Spleen (tissue), 7 donors: ENCODE measurements at regions not wholly inside any gene's neighbourhood (a gene's known extent, or its start where the extent isn't known, plus 50 kb on each side); places are given as distances from the start of the nearest gene placed in this dataset.

Experiments used
- CTCF ChIP-seq, 11 experiments: fragments of 200-600 bp in 7 of 11; fragments of 450-650 bp in 4 of 11; sonication (generic) in 4 of 11; IDR thresholded peaks in 8 of 11; conservative IDR thresholded peaks in 3 of 11; 1 replicate in 7 of 11; 2 replicates in 4 of 11; pipeline versions ENCODE4 v1.4.0 to v1.8.0; 2016 to 2021; ENCODE audit warnings: antibody characterized with exemption in 11 of 11, inconsistent platforms in 4 of 11, mild to moderate bottlenecking in 1 of 11
- POLR2A ChIP-seq, 3 donors: fragments of 450-650 bp; IDR thresholded peaks; one replicate each; pipeline ENCODE4 v1.5.1; 2017; ENCODE audit warnings: antibody characterized with exemption in 3 of 3, mild to moderate bottlenecking in 1 of 3
- POLR2AphosphoS5 ChIP-seq, 3 donors: sonication (generic); formaldehyde crosslinking; IDR thresholded peaks; one replicate each; pipeline ENCODE4 v1.5.1; 2017; ENCODE audit warnings: antibody characterized with exemption in 3 of 3
- donor health status: DM: no; HTN: no; CAD: no; lungs with moderate emphysema.
- donor health status: DM: no; HTN: no; CAD: no.
- donor health status: DM: no; HTN: no; CAD: no.

GRCh38 chr10:10366836-10367235 lies 650.8 kb upstream of the CELF2 start:
- TF ChIP-seq POLR2A (IDR thresholded peaks at IDR 0.05), result no peak
- no peak for TF ChIP-seq CTCF (IDR thresholded peaks at IDR 0.05 in 8 of 11, conservative IDR thresholded peaks at IDR 0.05 in 3 of 11)
- no peak for TF ChIP-seq POLR2AphosphoS5 (IDR thresholded peaks at IDR 0.05)
